ENCODE measurements at regions not wholly inside any gene's neighbourhood (a gene's known extent, or its start where the extent isn't known, plus 50 kb on each side); places are given as distances from the start of the nearest gene placed in this dataset.

GRCh38 chrX:13266641-13267345 lies 53.1 kb downstream of the ATXN3L start:
- Histone ChIP-seq H3K27me3 (peaks cover 0 to 17% of the 10 kb centered on the region in 2 donors), H3K4me3 (no peak overlapping the region), H3K4me1 (no peaks in the 10 kb centered on the region), H3K36me3 (no peaks in the 10 kb centered on the region), H3K9me3 (no peaks in the 10 kb centered on the region), H3K27ac (no peak overlapping the region)
- no peak for DNase-seq (ENCODE audit: low spot score in 2 of 2)
- intact Hi-C loops (cut with DNase I; ENCODE audit: low total_unique reads) = loop anchor here (1.0 kb wide), 1 partner anchor 14 kb away; no protein-coding TSS in a partner anchor
- TF ChIP-seq CTCF (IDR thresholded peaks at IDR 0.05) (no peak), POLR2A (IDR thresholded peaks at IDR 0.05) (no peak)

- TF ChIP-seq CTCF (IDR thresholded peaks at IDR 0.05) (no peak), POLR2AphosphoS5 (IDR thresholded peaks at IDR 0.05) (no peak), POLR2A (IDR thresholded peaks at IDR 0.05) (no peak)
- Histone ChIP-seq H3K4me3 (no peak overlapping the region), H3K9me3 (no peaks in the 10 kb centered on the region), H3K27ac (no peak overlapping the region), H3K27me3 (peaks cover 0 to 22% of the 10 kb centered on the region in 2 donors), H3K36me3 (no peaks in the 10 kb centered on the region), H3K4me1 (no peaks in the 10 kb centered on the region)
- DNase-seq (ENCODE audit: low spot score in 2 of 2) = no peak
- intact Hi-C loops (cut with DNase I; ENCODE audit: low total_unique reads) = no loop called here
These were observed 54.2 kb downstream of the ATXN3L start for GRCh38 chrX:13265549-13266132.

- intact Hi-C loops (cut with DNase I; ENCODE audit: low total_unique reads) = no loop called here
- Histone ChIP-seq H3K4me3 (no peak overlapping the region), H3K9me3 (no peaks in the 10 kb centered on the region), H3K36me3 (no peaks in the 10 kb centered on the region), H3K27me3 (peaks cover 0 to 22% of the 10 kb centered on the region in 2 donors), H3K4me1 (no peaks in the 10 kb centered on the region), H3K27ac (no peak overlapping the region)
- TF ChIP-seq POLR2A (IDR thresholded peaks at IDR 0.05) (no peak), CTCF (IDR thresholded peaks at IDR 0.05) (no peak), POLR2AphosphoS5 (IDR thresholded peaks at IDR 0.05) (no peak)
- no peak for DNase-seq (ENCODE audit: low spot score in 2 of 2)
These were observed 54.7 kb downstream of the ATXN3L start for GRCh38 chrX:13265111-13265510.

- H3K27ac ChIP-seq = no peak overlapping the region
- intact Hi-C loops (cut with DNase I; ENCODE audit: low total_unique reads) = no loop called here
- DNase-seq (ENCODE audit: low spot score in 2 of 2) = no peak
- H3K36me3 ChIP-seq = no peaks in the 10 kb centered on the region
- H3K9me3 ChIP-seq = no peaks in the 10 kb centered on the region
- no peak overlapping the region for H3K4me3 ChIP-seq
- H3K27me3 ChIP-seq = peaks cover 0 to 29% of the 10 kb centered on the region in 2 donors
- H3K4me1 ChIP-seq = no peaks in the 10 kb centered on the region
- TF ChIP-seq CTCF (IDR thresholded peaks at IDR 0.05) = no peak
- TF ChIP-seq POLR2AphosphoS5 (IDR thresholded peaks at IDR 0.05) = no peak
- no peak for TF ChIP-seq POLR2A (IDR thresholded peaks at IDR 0.05)
These were observed 56.1 kb downstream of the ATXN3L start for GRCh38 chrX:13263560-13264251.

- Histone ChIP-seq H3K9me3 (no peaks in the 10 kb centered on the region), H3K4me1 (no peaks in the 10 kb centered on the region), H3K27ac (no peak overlapping the region), H3K27me3 (peaks cover 0 to 34% of the 10 kb centered on the region in 2 donors), H3K36me3 (no peaks in the 10 kb centered on the region), H3K4me3 (no peak overlapping the region)
- DNase-seq (ENCODE audit: low spot score in 2 of 2) = no peak
- TF ChIP-seq POLR2AphosphoS5 (IDR thresholded peaks at IDR 0.05) (no peak), POLR2A (IDR thresholded peaks at IDR 0.05) (no peak), CTCF (IDR thresholded peaks at IDR 0.05) (no peak)
- intact Hi-C loops (cut with DNase I; ENCODE audit: low total_unique reads) = no loop called here
These were observed 58.5 kb downstream of the ATXN3L start for GRCh38 chrX:13261348-13261747.
